IgD-negative memory B cell (primary cell): ENCODE measurements at regions not wholly inside any gene's neighbourhood (a gene's known extent, or its start where the extent isn't known, plus 50 kb on each side); places are given as distances from the start of the nearest gene placed in this dataset.

ENCODE experiments used
- H3K27ac Mint-ChIP-seq, 3 donors: one replicate each; pipeline ENCODE4 v1.8.0; 2020 to 2022; ENCODE audit warnings: mild to moderate bottlenecking in 3 of 3, mixed read lengths in 3 of 3, moderate library complexity in 1 of 3
- H3K27me3 Mint-ChIP-seq: one replicate; pipeline ENCODE4 v1.8.0; 2021; ENCODE audit warnings: mixed read lengths
- H3K36me3 Mint-ChIP-seq: one replicate; pipeline ENCODE4 v1.8.0; 2020; ENCODE audit warnings: mild to moderate bottlenecking, mixed read lengths
- H3K4me1 Mint-ChIP-seq, 3 donors: one replicate each; pipeline ENCODE4 v1.8.0; 2020 to 2022; ENCODE audit warnings: mixed read lengths in 3 of 3, mild to moderate bottlenecking in 1 of 3
- H3K4me3 Mint-ChIP-seq, 4 donors: one replicate each; pipeline ENCODE4 v1.8.0; 2020 to 2022; ENCODE audit warnings: mild to moderate bottlenecking in 4 of 4, mixed read lengths in 4 of 4, moderate library complexity in 3 of 4
- H3K9me3 Mint-ChIP-seq, 3 donors: one replicate each; pipeline ENCODE4 v1.8.0; 2020 to 2021; ENCODE audit warnings: mixed read lengths in 3 of 3, mild to moderate bottlenecking in 1 of 3

DNA sequence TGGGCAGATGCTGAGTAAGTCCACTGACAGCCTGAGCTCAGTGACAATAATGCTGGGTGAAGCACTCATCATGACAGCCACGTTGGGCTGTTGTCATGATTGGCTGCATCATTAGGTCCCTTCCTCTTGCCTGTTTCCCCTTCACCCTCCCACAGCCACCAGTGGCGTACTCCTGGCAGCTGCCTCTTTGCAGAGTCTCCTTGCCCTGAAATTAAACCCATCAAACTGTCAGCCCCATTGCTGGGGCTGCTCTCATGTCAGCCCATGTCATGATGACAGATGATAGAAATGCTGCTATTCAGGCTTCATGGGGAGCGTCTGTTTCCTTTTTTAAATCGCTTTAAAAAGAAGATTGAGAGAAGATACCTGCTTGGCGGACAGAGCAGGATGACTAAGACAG lies 327.4 kb downstream of the AGTPBP1 start:
- Mint-ChIP-seq H3K9me3 (peaks cover 0 to 4% (median 0%) of the 10 kb centered on the region in 3 donors), H3K36me3 (no peaks in the 10 kb centered on the region), H3K27me3 (peaks cover 1% of the 10 kb centered on the region), H3K27ac (no peak overlapping the region), H3K4me3 (no peak overlapping the region), H3K4me1 (no peaks in the 10 kb centered on the region)

DNA sequence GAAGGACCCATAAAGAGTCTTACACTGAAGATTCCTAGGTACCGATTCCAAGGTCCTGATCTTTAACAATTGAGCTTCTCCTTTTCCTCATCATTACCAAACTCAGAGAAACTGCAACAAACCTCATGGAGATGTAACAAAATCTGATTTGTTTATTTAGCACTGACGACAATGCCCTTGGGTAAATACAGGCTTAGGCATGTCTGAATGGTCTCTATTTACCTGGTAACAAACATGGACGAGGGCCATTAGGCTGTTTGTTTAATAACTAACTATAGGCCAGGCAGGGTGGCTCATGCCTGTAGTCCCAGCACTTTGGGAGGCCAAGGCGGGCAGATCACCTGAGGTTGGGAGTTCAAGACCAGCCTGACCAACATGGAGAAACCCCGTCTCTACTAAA lies 333.3 kb downstream of the AGTPBP1 start:
- no peaks in the 10 kb centered on the region for H3K36me3 Mint-ChIP-seq
- H3K4me3 Mint-ChIP-seq = no peak overlapping the region
- H3K4me1 Mint-ChIP-seq = no peaks in the 10 kb centered on the region
- H3K9me3 Mint-ChIP-seq = no peaks in the 10 kb centered on the region
- peaks cover 10% of the 10 kb centered on the region for H3K27me3 Mint-ChIP-seq
- H3K27ac Mint-ChIP-seq = no peak overlapping the region

DNA sequence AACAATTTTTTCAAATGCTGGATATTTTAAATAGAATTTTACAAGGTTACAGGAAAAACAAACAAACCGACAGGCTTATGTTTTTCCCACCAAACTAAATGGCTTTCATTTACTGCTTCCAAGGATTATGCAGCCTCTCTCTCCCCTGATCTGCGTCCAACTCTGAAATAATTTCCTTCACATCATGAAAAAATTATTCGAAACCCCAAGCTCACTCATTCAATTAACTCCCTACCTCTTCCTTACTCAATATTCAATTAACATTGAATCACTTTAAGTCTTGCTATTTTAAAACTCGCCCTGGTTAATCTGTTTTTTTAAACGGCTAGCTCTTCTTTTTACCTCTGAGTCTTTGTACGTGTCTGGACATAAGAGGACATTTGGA lies 336.2 kb downstream of the AGTPBP1 start:
- no peaks in the 10 kb centered on the region for H3K36me3 Mint-ChIP-seq
- peaks cover 10% of the 10 kb centered on the region for H3K27me3 Mint-ChIP-seq
- H3K9me3 Mint-ChIP-seq = no peaks in the 10 kb centered on the region
- H3K4me3 Mint-ChIP-seq = no peak overlapping the region
- no peak overlapping the region for H3K27ac Mint-ChIP-seq
- H3K4me1 Mint-ChIP-seq = no peaks in the 10 kb centered on the region

DNA sequence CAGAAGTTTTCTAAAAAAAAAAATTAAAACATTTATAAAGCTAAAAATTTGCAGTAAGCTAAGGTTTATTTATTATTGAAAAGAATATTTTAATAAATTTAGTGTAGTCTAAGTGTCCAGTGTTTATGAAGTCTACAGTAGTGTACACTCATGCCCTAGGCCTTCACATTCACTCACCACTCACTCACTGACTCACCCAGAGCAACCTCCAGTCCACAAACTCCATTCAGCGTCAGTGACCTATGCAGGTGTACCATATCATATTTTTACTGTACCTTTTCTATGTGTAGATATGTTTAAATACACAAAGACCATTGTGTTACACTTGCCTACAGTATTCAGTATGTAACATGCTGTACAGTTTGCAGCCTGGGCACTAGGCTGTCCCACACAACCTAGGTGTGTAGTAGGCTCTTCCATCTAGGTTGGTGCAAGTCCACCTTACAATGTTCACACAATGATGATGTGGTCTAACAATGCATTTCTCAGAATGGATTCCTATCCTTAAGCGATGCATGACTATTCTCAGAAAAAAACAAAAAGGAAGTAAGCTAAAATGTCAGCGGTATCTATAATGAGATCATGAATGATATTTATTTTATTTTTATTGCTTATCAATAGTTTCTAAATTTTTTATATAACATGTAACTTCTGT lies 336.7 kb downstream of the AGTPBP1 start:
- no peak overlapping the region for H3K4me3 Mint-ChIP-seq
- H3K36me3 Mint-ChIP-seq = no peaks in the 10 kb centered on the region
- H3K4me1 Mint-ChIP-seq = no peaks in the 10 kb centered on the region
- peaks cover 10% of the 10 kb centered on the region for H3K27me3 Mint-ChIP-seq
- no peak overlapping the region for H3K27ac Mint-ChIP-seq
- H3K9me3 Mint-ChIP-seq = no peaks in the 10 kb centered on the region

DNA sequence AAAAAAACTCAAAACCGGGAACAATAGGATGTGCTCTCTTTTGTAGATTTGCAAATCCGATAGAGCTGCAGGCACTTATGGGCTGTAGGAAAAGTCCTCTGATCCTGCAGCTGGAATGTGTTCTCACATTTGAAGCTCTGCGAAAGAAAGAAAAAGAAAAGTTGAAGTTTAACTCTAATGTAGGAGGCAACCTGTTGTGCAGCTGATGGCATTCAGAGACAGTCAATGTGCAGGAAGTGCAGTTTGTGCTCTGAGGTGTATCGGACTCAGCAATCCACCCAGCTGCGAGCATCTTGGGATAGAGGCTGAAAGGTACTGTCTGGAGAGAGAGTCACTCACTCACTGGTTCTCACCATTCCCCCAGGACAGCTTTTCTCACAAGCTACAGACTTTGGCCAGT lies 339.2 kb downstream of the AGTPBP1 start:
- Mint-ChIP-seq H3K4me1 (no peaks in the 10 kb centered on the region), H3K27ac (no peak overlapping the region), H3K9me3 (no peaks in the 10 kb centered on the region), H3K27me3 (peaks cover 4% of the 10 kb centered on the region), H3K36me3 (no peaks in the 10 kb centered on the region), H3K4me3 (no peak overlapping the region)

DNA sequence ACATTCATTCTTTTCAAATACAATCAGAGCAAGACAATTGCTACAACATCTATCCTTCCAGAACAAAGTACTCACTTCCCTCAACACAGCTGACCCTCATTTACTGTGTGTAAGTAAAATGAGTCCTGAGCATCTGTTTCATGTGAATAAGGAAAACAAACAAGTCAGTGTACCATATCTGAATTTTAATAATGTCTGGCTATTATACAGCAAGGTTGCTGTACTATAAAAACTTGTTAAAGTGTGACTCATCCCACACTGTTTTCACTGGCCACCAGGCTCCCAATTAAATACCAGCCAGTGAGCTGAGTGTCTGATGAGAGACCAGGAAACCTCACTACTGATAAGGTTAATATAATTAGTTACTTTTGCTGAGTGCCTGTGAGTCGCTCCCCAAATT lies 339.8 kb downstream of the AGTPBP1 start:
- Mint-ChIP-seq H3K36me3 (no peaks in the 10 kb centered on the region), H3K4me3 (no peak overlapping the region), H3K4me1 (no peaks in the 10 kb centered on the region), H3K27ac (no peak overlapping the region), H3K27me3 (peaks cover 2% of the 10 kb centered on the region), H3K9me3 (no peaks in the 10 kb centered on the region)

DNA sequence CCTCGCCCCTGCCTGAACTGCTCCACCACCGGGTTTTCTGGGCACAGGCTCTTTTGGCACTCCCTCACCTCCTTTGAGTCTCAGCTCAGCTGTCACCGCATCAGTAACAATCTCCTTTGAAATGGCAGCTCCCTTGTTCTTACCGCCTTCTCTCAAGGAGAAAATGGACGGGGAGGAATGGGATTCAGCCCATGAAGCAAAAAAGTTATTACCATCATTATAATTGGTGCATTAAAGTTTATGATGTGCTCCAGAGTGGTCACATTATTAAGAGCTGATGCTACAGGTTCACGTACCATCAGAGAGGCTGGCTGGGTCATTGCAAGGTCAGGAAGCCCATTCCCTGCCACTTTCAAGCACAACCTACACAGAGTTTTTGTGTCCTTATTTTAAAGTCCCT lies 344.7 kb downstream of the AGTPBP1 start:
- no peaks in the 10 kb centered on the region for H3K4me1 Mint-ChIP-seq
- peaks cover 0 to 6% (median 0%) of the 10 kb centered on the region in 3 donors for H3K9me3 Mint-ChIP-seq
- H3K27me3 Mint-ChIP-seq = peaks cover 9% of the 10 kb centered on the region
- H3K36me3 Mint-ChIP-seq = no peaks in the 10 kb centered on the region
- H3K27ac Mint-ChIP-seq = no peak overlapping the region
- no peak overlapping the region for H3K4me3 Mint-ChIP-seq

DNA sequence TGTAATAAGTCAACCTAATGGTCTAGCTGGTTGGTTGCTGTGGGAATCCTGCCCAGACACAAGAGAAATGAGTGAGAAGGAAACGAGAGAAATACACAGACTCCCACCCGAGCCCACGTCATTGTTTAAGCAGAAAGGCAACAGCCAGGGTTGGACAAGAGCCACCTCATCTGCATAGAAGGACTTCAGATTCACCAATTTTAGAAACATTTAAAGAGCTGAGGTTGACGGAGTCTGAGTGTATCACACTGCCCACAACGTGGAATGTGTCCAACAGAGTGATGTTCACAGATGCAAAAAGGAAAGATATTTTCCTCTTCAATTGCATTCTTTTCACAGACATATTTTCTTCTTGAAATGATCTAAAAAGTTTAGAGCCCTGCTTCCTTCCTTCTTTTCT lies 349.5 kb downstream of the AGTPBP1 start:
- Mint-ChIP-seq H3K4me1 (no peaks in the 10 kb centered on the region), H3K36me3 (no peaks in the 10 kb centered on the region), H3K27me3 (peaks cover 9% of the 10 kb centered on the region)

DNA sequence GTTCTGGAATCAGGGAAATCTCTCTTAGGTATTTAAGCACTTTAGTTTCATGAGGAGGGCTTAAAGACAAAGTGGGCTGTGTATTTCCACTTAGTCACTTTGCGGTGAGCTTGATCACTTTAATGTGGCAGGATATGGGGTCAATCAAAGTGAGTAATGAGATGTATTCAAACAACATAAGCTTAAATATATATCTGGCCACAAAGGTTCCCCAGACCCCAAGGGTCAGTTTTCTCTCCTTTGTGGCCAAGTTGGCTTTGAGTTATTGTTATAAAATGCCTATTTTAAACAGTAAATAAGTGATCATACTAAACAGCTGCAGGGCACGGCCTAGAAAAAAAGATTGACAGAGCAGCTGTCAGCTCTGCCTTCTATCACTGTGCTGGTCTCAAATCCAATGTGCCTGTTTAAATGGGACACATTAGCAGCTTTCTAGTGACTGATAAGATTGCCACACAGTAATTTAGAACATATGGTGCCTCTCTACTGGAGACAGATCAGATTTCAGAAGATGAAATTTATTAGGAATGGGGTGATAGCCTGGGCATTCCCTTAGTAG lies 363.9 kb downstream of the AGTPBP1 start:
- Mint-ChIP-seq H3K27ac (no peak overlapping the region), H3K9me3 (no peaks in the 10 kb centered on the region), H3K36me3 (no peaks in the 10 kb centered on the region), H3K27me3 (peaks cover 2% of the 10 kb centered on the region), H3K4me1 (no peaks in the 10 kb centered on the region), H3K4me3 (no peak overlapping the region)

More for the DNA sequence above, 349.5 kb downstream of the AGTPBP1 start:
- H3K4me3 Mint-ChIP-seq = no peak overlapping the region
- H3K27ac Mint-ChIP-seq = no peak overlapping the region
- H3K9me3 Mint-ChIP-seq = peaks cover 0 to 6% (median 0%) of the 10 kb centered on the region in 3 donors

DNA sequence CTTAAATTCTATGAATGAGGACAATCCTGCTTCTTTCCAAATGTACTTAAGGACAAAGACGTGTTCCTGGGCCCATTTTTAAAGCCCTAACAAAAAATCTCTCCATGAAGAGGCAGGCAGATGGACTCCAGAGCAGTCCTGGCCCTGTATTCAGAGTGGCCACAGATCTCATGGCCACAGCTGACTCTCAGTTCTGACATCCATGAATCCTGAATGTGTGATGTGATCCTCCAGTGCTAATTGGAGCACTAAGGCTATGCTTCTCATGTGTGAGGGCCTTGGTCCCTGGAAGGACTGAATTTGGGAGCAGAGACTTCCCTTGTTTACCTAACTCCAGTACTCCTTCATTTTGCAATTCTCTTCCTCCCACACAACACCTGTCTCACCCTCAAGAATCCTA lies 373.0 kb downstream of the AGTPBP1 start:
- Mint-ChIP-seq H3K4me1 (no peaks in the 10 kb centered on the region), H3K9me3 (peaks cover 0 to 3% (median 0%) of the 10 kb centered on the region in 3 donors), H3K27me3 (no peaks in the 10 kb centered on the region), H3K27ac (peak overlapping the region in 1 of 3 donors; percentile 22), H3K36me3 (no peaks in the 10 kb centered on the region), H3K4me3 (no peak overlapping the region)

DNA sequence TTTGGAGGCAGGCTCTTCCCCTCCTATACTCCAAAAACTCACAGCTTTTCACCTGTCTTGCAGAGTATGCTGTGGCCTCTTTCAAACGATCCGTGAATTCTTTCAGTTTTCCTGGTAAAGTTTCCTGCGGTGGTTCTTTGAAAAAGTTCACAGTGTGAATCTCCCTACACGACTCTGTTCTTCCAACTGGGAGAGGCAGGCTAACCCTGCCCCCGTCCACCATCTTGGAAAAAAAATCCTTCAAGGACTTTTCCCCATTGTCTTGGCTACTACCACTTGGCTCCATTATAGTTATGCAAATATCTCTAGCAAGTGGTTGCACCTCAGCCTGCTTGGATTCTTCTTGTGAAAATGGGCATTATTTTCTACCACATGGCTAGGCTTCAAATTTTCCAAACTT lies 382.6 kb downstream of the AGTPBP1 start:
- no peaks in the 10 kb centered on the region for H3K4me1 Mint-ChIP-seq
- no peaks in the 10 kb centered on the region for H3K9me3 Mint-ChIP-seq
- H3K4me3 Mint-ChIP-seq = no peak overlapping the region
- no peaks in the 10 kb centered on the region for H3K36me3 Mint-ChIP-seq
- H3K27me3 Mint-ChIP-seq = peaks cover 5% of the 10 kb centered on the region
- no peak overlapping the region for H3K27ac Mint-ChIP-seq

DNA sequence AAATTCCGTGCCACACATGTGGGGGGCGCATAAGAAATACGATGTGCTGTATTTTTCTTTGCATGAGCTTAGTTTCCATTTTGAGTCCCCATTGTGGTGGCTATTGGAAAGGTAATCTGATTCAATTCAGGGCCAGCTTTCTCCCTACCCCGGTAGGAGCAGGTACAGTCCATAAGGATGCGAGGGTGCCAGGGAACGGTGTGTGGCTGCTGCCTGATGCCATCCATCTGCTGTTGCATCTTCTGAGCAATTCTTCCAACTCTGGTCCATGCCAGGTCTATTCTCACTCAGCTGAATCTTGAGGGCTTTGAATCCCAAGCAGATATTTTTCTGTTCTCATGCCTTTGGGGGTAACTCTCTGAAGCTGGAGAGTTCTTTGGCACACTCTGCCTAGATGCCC lies 392.7 kb downstream of the AGTPBP1 start:
- no peaks in the 10 kb centered on the region for H3K27me3 Mint-ChIP-seq
- peaks cover 2 to 4% (median 3%) of the 10 kb centered on the region in 3 donors for H3K9me3 Mint-ChIP-seq
- no peaks in the 10 kb centered on the region for H3K36me3 Mint-ChIP-seq
- H3K27ac Mint-ChIP-seq = no peak overlapping the region
- H3K4me1 Mint-ChIP-seq = no peaks in the 10 kb centered on the region
- H3K4me3 Mint-ChIP-seq = no peak overlapping the region

DNA sequence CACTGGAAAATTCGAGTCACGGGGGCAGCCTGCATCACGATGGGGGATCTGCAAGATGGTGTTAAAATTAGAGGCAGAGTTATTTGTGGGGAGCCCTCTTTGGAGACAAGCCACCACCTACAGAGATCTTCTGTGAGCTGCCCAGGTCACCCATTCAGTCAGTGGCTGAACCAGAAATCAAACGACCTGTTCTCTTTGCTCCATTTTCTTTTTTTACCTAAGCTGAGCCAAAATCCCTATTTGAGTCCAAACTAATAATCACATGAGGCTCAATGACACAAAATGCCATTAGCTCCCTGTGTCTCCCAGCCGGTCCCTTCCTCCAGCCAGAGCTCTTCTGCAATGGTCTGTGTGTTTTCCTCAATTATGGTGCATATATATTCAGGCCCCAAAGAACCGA lies 394.2 kb downstream of the AGTPBP1 start:
- no peak overlapping the region for H3K4me3 Mint-ChIP-seq
- H3K27ac Mint-ChIP-seq = no peak overlapping the region
- H3K4me1 Mint-ChIP-seq = no peaks in the 10 kb centered on the region
- peaks cover 0 to 3% (median 2%) of the 10 kb centered on the region in 3 donors for H3K9me3 Mint-ChIP-seq
- no peaks in the 10 kb centered on the region for H3K36me3 Mint-ChIP-seq
- peaks cover 6% of the 10 kb centered on the region for H3K27me3 Mint-ChIP-seq

DNA sequence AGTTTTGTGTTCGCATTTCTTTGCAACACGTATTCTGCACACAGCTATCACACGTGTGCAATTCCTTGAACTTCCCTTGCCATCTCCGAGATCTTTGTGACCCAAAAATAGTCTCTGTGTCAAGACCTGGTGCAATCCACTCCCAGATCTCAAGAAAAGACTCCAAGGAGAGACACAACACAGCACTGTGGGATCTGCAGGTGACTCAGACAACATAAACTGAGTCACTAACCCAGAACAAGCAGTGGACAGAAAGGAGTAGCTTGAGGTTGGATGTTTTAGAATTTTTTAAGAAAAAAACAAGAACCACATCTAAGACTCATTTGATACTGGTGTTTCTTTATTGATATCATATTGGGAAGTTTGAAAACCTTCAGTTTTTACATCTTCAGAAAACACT lies 396.9 kb downstream of the AGTPBP1 start:
- Mint-ChIP-seq H3K27ac (no peak overlapping the region), H3K4me1 (no peaks in the 10 kb centered on the region), H3K4me3 (no peak overlapping the region), H3K36me3 (no peaks in the 10 kb centered on the region), H3K27me3 (peaks cover 6% of the 10 kb centered on the region), H3K9me3 (peaks cover 0 to 3% (median 1%) of the 10 kb centered on the region in 3 donors)

DNA sequence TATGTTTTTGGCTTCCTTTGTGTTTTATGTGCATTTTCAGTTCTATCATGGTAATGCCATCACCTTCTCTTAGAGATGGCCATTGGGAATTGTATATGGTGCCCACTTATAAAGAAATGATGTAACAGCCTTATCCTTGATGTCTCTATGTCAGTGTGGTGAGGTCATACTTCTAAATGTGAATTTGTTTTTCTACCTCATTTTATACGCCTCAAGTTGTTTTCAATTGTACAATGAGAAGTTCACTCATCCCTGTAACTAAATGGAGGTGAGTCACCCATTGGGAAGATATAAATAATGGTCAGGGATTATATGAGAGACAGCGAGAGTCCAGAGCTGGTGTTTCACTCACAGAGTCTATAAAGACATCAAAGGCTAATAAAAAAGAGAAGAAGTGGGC lies 402.4 kb downstream of the AGTPBP1 start:
- Mint-ChIP-seq H3K4me1 (no peaks in the 10 kb centered on the region), H3K36me3 (no peaks in the 10 kb centered on the region), H3K27me3 (peaks cover 6% of the 10 kb centered on the region), H3K27ac (no peak overlapping the region), H3K9me3 (no peaks in the 10 kb centered on the region), H3K4me3 (no peak overlapping the region)

DNA sequence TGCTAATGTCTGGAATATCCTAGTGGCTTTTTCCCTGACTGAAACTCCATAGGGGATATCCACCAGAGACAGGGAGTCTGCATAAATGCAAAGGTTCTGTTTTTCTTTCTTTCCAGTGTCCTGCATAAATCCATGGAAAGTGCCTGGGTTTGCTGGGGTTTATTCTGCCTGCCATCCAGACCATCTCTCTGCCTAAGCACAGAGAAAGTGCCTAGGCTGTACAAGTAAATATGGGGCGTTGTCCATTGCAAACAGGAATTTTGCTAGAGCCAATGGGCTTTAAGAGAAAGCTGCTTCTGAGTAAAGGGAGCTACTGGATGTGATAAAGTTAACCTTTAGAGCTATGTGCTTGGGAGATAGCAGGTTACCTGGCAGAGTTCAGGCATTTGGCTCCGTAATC lies 407.5 kb downstream of the AGTPBP1 start:
- Mint-ChIP-seq H3K36me3 (no peaks in the 10 kb centered on the region), H3K27ac (no peak overlapping the region), H3K4me3 (no peak overlapping the region), H3K4me1 (no peaks in the 10 kb centered on the region), H3K9me3 (no peaks in the 10 kb centered on the region), H3K27me3 (no peaks in the 10 kb centered on the region)
